GM12878 (cell line): ENCODE measurements at regions not wholly inside any gene's neighbourhood (a gene's known extent, or its start where the extent isn't known, plus 50 kb on each side); places are given as distances from the start of the nearest gene placed in this dataset.

Source experiments
- ATAC-seq: fragments of 200-7000 bp; cut with Tn5 transposase; 3 replicates; pipeline ENCODE4 v1.9.1; 2020; ENCODE audit warnings: mild to moderate bottlenecking, moderate library complexity
- BruUV-seq: library from RNA; stranded (reverse); fragments of 400-500 nt; replicated peaks from 2 replicates; lab custom pipeline; 2021; lab: Mats Ljungman, UMichigan
- CTCF ChIA-PET: fragments of 300-600 bp; sonication (Branson Sonifier 250); formaldehyde crosslinking; extraction: SDS; loops from one replicate; lab custom pipeline; 2021; ENCODE audit warnings: inconsistent platforms; lab: Yijun Ruan, JAX
- POLR2A ChIA-PET: fragments of 350-600 bp; formaldehyde crosslinking; extraction: SDS; loops from one replicate; lab custom pipeline; 2021; ENCODE audit warnings: inconsistent platforms; lab: Charles Lee
- RAD21 ChIA-PET: fragments of 300-600 bp; sonication (Branson Sonifier 250); formaldehyde crosslinking; loops from one replicate; lab custom pipeline; 2023; ENCODE audit warnings: antibody characterized with exemption; ENCODE audit not compliant: unreplicated experiment; lab: Charles Lee
- SMC1A ChIA-PET: fragments of 300-600 bp; sonication (Branson Sonifier 250); formaldehyde crosslinking; loops from one replicate; lab custom pipeline; 2023; ENCODE audit not compliant: unreplicated experiment, uncharacterized antibody; lab: Charles Lee
- DNase-seq: peaks from one replicate; pipeline ENCODE4 v3.0.0-alpha.2; 2011; ENCODE audit warnings: low read depth, low spot score
- FAIRE-seq: peaks from 3 replicates; lab custom pipeline; 2011; peaks lifted over from hg19 to GRCh38; lab: Jason Lieb, UNC
- H2AFZ ChIP-seq: 2 replicates; pipeline ENCODE4 v1.6.0; 2011; ENCODE audit warnings: low read depth, low read length, control low read depth; ENCODE audit not compliant: control insufficient read depth
- H3K27ac ChIP-seq: 2 replicates; pipeline ENCODE4 v1.5.1; 2011; ENCODE audit warnings: control low read depth; ENCODE audit not compliant: control insufficient read depth, insufficient read depth
- H3K27me3 ChIP-seq, 2 experiments: replicated peaks in 1 of 2; 2 replicates each; pipeline versions ENCODE4 v1.6.0 to v1.6.1; 2011; ENCODE audit warnings: low read length in 1 of 2; ENCODE audit not compliant: control insufficient read depth in 2 of 2, insufficient read depth in 2 of 2
- H3K36me3 ChIP-seq, 2 experiments: 2 replicates each; pipeline ENCODE4 v1.5.1; 2011; ENCODE audit warnings: low read length in 1 of 2; ENCODE audit not compliant: control insufficient read depth in 2 of 2, insufficient read depth in 2 of 2
- H3K4me1 ChIP-seq: 2 replicates; pipeline ENCODE4 v1.6.1; 2011; ENCODE audit warnings: mild to moderate bottlenecking, low read length, moderate library complexity, mixed read lengths; ENCODE audit not compliant: control insufficient read depth, insufficient read depth
- H3K4me2 ChIP-seq: 2 replicates; pipeline ENCODE4 v1.6.0; 2011; ENCODE audit warnings: control low read depth; ENCODE audit not compliant: control insufficient read depth, insufficient read depth
- H3K4me3 ChIP-seq: fragments of 200-600 bp; sonication (generic); 2 replicates; pipeline ENCODE4 v1.5.1; 2016
- H3K79me2 ChIP-seq: 2 replicates; pipeline ENCODE4 v1.6.0; 2011; ENCODE audit warnings: low read length; ENCODE audit not compliant: control insufficient read depth, insufficient read depth
- H3K9ac ChIP-seq: 2 replicates; pipeline ENCODE4 v1.8.0; 2011; ENCODE audit warnings: low read length, control low read depth, mixed read lengths; ENCODE audit not compliant: control insufficient read depth, insufficient read depth
- H3K9me3 ChIP-seq: replicated peaks from 3 replicates; pipeline ENCODE4 v1.5.1; 2011; ENCODE audit warnings: mild to moderate bottlenecking, low read length; ENCODE audit not compliant: control insufficient read depth, insufficient read depth
- H4K20me1 ChIP-seq: 2 replicates; pipeline ENCODE4 v1.6.0; 2011; ENCODE audit not compliant: control insufficient read depth, insufficient read depth
- CTCF ChIP-seq, 3 experiments: IDR thresholded peaks in 2 of 3; conservative IDR thresholded peaks in 1 of 3; 2 replicates each; pipeline ENCODE4 v1.5.1; 2011; ENCODE audit warnings: low read depth in 3 of 3, low read length in 3 of 3, mild to moderate bottlenecking in 3 of 3, control low read depth in 2 of 3, moderate library complexity in 2 of 3, inconsistent platforms in 1 of 3, mixed read lengths in 1 of 3; ENCODE audit not compliant: control insufficient read depth in 2 of 3, insufficient read depth in 1 of 3; ENCODE audit errors: extremely low read depth in 1 of 3
- ELK1 ChIP-seq: IDR thresholded peaks from 2 replicates; pipeline ENCODE4 v1.6.1; 2012; ENCODE audit warnings: low read depth, low read length, improper control_type of control experiment
- JUNB ChIP-seq: IDR thresholded peaks from 2 replicates; pipeline ENCODE4 v1.6.1; 2016; ENCODE audit warnings: antibody characterized with exemption, mild to moderate bottlenecking
- KDM1A ChIP-seq: fragments of 200-600 bp; sonication (generic); IDR thresholded peaks from 2 replicates; pipeline ENCODE4 v1.6.1; 2016; ENCODE audit warnings: borderline replicate concordance
- MYB ChIP-seq: fragments of 150-350 bp; IDR thresholded peaks from 2 replicates; pipeline ENCODE4 v1.6.1; 2014; ENCODE audit warnings: mild to moderate bottlenecking, low read depth, low read length, borderline replicate concordance
- NR2F1 ChIP-seq: fragments of 450-650 bp; conservative IDR thresholded peaks from 2 replicates; pipeline ENCODE4 v1.6.1; 2017; ENCODE audit warnings: mild to moderate bottlenecking
- SMAD5 ChIP-seq: IDR thresholded peaks from 2 replicates; pipeline ENCODE4 v1.6.1; 2016; ENCODE audit warnings: antibody characterized with exemption, low read depth
- SMC3 ChIP-seq: IDR thresholded peaks from 2 replicates; pipeline ENCODE4 v1.6.1; 2011; ENCODE audit warnings: low read length, improper control_type of control experiment, borderline replicate concordance
- SREBF1 ChIP-seq: IDR thresholded peaks from 2 replicates; pipeline ENCODE4 v1.6.1; 2012; ENCODE audit warnings: mild to moderate bottlenecking, low read length
- STAT3 ChIP-seq: IDR thresholded peaks from 2 replicates; pipeline ENCODE4 v1.6.1; 2011; ENCODE audit warnings: low read depth, low read length, improper control_type of control experiment
- TARDBP ChIP-seq: IDR thresholded peaks from 2 replicates; pipeline ENCODE4 v1.6.1; 2016; ENCODE audit warnings: borderline replicate concordance
- TCF7 ChIP-seq: IDR thresholded peaks from 2 replicates; pipeline ENCODE4 v1.6.1; 2014; ENCODE audit warnings: antibody characterized with exemption, borderline replicate concordance
- ZBTB11 ChIP-seq: fragments of 450-650 bp; formaldehyde crosslinking; IDR thresholded peaks from 2 replicates; pipeline ENCODE4 v1.5.0; 2022; ENCODE audit warnings: mild to moderate bottlenecking, missing genetic modification characterization
- in situ Hi-C: fragments of 300-500 bp; cut with MboI; formaldehyde crosslinking; loops from 9 replicates; pipeline ENCODE4 v1.14.3; 2018; ENCODE audit warnings: mixed read lengths
- intact Hi-C: fragments of 100-400 bp; cut with micrococcal nuclease; formaldehyde crosslinking; loops from one replicate; pipeline ENCODE4 v1.14.2; 2022; ENCODE audit not compliant: unreplicated experiment

GRCh38 chr6:86856937-86857563, 80.3 kb upstream of the HTR1E start (continued):
- no peak for TF ChIP-seq ZBTB11
- peak; percentile 69 for TF ChIP-seq SMC3
- TF ChIP-seq TARDBP: no peak
- TF ChIP-seq STAT3: no peak
- no peak for TF ChIP-seq TCF7

GRCh38 chr6:86856379-86856778, 80.9 kb upstream of the HTR1E start:
- FAIRE-seq (no peak), ATAC-seq (no peak), DNase-seq (no peak)
- ChIA-PET RAD21 (interaction anchor here (1.0 to 1.5 kb wide), 2 partner anchors 24 to 934 kb away, joined by 3 to 9 read pairs; no protein-coding TSS in a partner anchor), SMC1A (interaction anchor here (0.8 kb wide), 1 partner anchor 11 kb away, joined by 3 read pairs; no protein-coding TSS in a partner anchor), POLR2A (no interaction called here), CTCF (interaction anchor here (0.7 to 2.0 kb wide), 8 partner anchors 15 to 1101 kb away, joined by 3 to 11 read pairs (median 4); no protein-coding TSS in a partner anchor)
- H3K79me2 ChIP-seq: no peaks in the 10 kb centered on the region
- no peaks in the 10 kb centered on the region for H3K27me3 ChIP-seq
- intact Hi-C loops (loop anchor here (2.0 to 5.0 kb wide), 2 partner anchors 934 to 1099 kb away; no protein-coding TSS in a partner anchor), in situ Hi-C loops (loop anchor here (10.0 kb wide), 1 partner anchor 932 kb away; no protein-coding TSS in a partner anchor)
- H4K20me1 ChIP-seq: no peaks in the 10 kb centered on the region
- no peak overlapping the region for H2AFZ ChIP-seq
- BruUV-seq: no TSS peak
- H3K9ac ChIP-seq: no peak overlapping the region
- no peak overlapping the region for H3K4me2 ChIP-seq
- no peak overlapping the region for H3K4me3 ChIP-seq
- no peaks in the 10 kb centered on the region for H3K36me3 ChIP-seq
- H3K4me1 ChIP-seq: no peaks in the 10 kb centered on the region
- no peak overlapping the region for H3K27ac ChIP-seq
- TF ChIP-seq SREBF1 (no peak), ZBTB11 (no peak), SMAD5 (no peak), NR2F1 (no peak), KDM1A (no peak), CTCF (IDR thresholded peaks at IDR 0.05 in 2 of 3, conservative IDR thresholded peaks at IDR 0.05 in 1 of 3; ENCODE audit: control insufficient read depth in 2 of 3, extremely low read depth in 1 of 3, insufficient read depth in 1 of 3, low read depth in 3 of 3, low read length in 3 of 3) (no peak), MYB (no peak), JUNB (no peak), ELK1 (no peak)
- no peaks in the 10 kb centered on the region for H3K9me3 ChIP-seq
